ENCODE measurements at regions not wholly inside any gene's neighbourhood (a gene's known extent, or its start where the extent isn't known, plus 50 kb on each side); places are given as distances from the start of the nearest gene placed in this dataset.

DNA sequence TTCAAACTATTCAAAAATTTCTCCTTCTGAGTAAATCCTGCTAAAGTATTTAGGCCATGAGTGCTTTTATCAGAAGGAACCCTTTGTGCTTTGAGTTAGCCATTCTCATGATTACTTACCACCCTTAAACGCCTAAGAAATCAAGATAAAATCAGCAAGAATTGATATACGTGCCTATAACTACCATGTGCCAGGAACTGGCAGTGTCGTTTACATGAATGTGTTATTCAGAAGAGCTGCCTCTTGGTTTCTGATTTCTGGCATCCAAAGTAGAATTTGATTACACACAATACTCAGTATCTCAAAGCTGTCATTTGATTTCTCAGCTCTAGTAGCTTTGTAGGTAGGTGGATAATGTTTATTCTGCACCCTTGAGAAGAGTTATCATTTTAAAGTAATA lies 351.3 kb upstream of the CCDC54 start:
- no peak overlapping the region for H3K27ac ChIP-seq (ENCODE audit: low read length)
- ATAC-seq (replicated peaks in 1 of 4) (no peak), DNase-seq (no peak)
- no CpG with 5 or more reads among the region's 3 CpGs for WGBS (ENCODE audit: insufficient coverage)
- H3K4me3 ChIP-seq (ENCODE audit: control insufficient read depth in 1 of 2, extremely low read depth in 1 of 2, low read length in 1 of 2): no peak overlapping the region
- POLR2A ChIA-PET: no interaction called here
- Mint-ChIP-seq H3K36me3 (no peaks in the 10 kb centered on the region), H3K4me1 (no peaks in the 10 kb centered on the region), H3K4me3 (no peak overlapping the region), H3K27ac (no peak overlapping the region), H3K27me3 (peaks cover 0 to 2% of the 10 kb centered on the region in 2 donors), H3K9me3 (no peaks in the 10 kb centered on the region)
- H3K36me3 ChIP-seq (ENCODE audit: control insufficient read depth in 2 of 2, extremely low read depth in 1 of 2, insufficient read depth in 1 of 2, low read length in 1 of 2): no peaks in the 10 kb centered on the region
- no peaks in the 10 kb centered on the region for H3K27me3 ChIP-seq (replicated peaks in 1 of 2; ENCODE audit: control insufficient read depth in 2 of 2, extremely low read depth in 1 of 2, insufficient read depth in 2 of 2, low read length in 1 of 2)
- H3K9me3 ChIP-seq: no peaks in the 10 kb centered on the region
- H3K4me1 ChIP-seq (ENCODE audit: control insufficient read depth in 1 of 2, extremely low read depth in 1 of 2, insufficient read depth in 2 of 2, low read length in 2 of 2): no peaks in the 10 kb centered on the region
- CTCF ChIA-PET: no interaction called here

DNA sequence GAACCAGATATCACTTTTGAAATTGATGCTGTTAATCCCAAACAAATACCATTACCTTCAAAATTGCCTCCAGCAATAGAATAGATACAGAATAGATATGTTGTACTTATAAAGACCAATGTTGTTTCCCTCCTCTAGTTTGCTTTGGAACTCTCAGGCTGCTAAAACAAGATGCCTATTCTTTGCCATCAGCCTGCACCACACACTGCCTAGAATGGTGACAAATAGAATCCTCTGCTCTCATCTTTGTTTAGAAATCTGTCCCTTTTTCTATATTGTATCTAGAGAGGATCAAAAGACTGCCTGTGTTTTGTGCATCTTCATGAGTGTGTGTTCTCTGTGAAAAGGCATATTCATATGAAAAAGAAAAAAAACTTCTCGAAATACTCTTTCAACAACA lies 349.2 kb upstream of the CCDC54 start:
- H3K4me1 Mint-ChIP-seq: no peaks in the 10 kb centered on the region
- ATAC-seq (replicated peaks in 1 of 4): no peak
- ChIA-PET CTCF (no interaction called here), POLR2A (no interaction called here)
- no peak overlapping the region for H3K27ac ChIP-seq (ENCODE audit: low read length)
- no CpG with 5 or more reads among the region's 1 CpG for WGBS (ENCODE audit: insufficient coverage)
- no peak for DNase-seq
- H3K9me3 ChIP-seq: no peaks in the 10 kb centered on the region
- H3K4me3 ChIP-seq (ENCODE audit: control insufficient read depth in 1 of 2, extremely low read depth in 1 of 2, low read length in 1 of 2): no peak overlapping the region
- no peaks in the 10 kb centered on the region for H3K27me3 Mint-ChIP-seq
- no peaks in the 10 kb centered on the region for H3K27me3 ChIP-seq (replicated peaks in 1 of 2; ENCODE audit: control insufficient read depth in 2 of 2, extremely low read depth in 1 of 2, insufficient read depth in 2 of 2, low read length in 1 of 2)
- no peaks in the 10 kb centered on the region for H3K36me3 Mint-ChIP-seq
- no peaks in the 10 kb centered on the region for H3K36me3 ChIP-seq (ENCODE audit: control insufficient read depth in 2 of 2, extremely low read depth in 1 of 2, insufficient read depth in 1 of 2, low read length in 1 of 2)
- H3K27ac Mint-ChIP-seq: no peak overlapping the region
- H3K4me3 Mint-ChIP-seq: no peak overlapping the region
- no peaks in the 10 kb centered on the region for H3K4me1 ChIP-seq (ENCODE audit: control insufficient read depth in 1 of 2, extremely low read depth in 1 of 2, insufficient read depth in 2 of 2, low read length in 2 of 2)
- H3K9me3 Mint-ChIP-seq: peaks cover 0 to 4% (median 0%) of the 10 kb centered on the region in 3 donors

DNA sequence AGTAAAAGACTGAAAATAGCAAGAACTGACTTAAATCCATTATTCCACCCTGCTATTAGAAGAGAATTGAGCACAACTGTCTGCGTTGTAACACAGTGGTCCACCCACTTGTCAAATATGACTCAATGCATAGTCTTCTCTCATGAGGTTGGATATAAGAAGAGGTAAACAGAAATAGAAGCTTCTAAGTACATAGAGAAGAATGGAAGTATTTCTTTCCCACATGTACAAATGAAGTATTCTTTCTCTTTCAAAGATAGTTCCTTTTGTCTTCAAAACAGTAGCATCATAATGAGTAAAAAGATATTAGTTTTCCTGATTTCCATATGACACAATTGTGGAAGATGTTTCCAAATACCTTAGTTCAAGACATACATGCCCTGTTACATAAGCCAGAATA lies 348.6 kb upstream of the CCDC54 start:
- H3K9me3 Mint-ChIP-seq: peaks cover 0 to 4% (median 0%) of the 10 kb centered on the region in 3 donors

DNA sequence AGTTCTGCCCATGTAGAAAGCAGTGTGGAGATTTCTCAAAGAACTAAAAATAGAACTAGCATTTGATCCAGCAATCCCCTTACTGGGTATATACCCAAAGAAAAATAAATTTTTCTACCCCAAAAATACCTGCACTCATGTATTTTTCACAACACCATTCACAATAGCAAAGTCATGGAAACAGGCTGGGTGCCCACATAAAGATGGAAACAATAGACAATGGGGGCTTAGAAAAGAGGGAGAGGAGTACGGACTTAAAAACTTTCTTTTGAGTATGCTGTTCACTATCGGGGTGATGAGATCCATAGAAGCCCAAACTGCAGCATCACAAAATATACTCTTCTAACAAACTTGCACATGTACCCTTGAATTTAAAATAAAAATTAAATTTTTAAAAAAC lies 345.1 kb upstream of the CCDC54 start:
- H3K36me3 Mint-ChIP-seq: no peaks in the 10 kb centered on the region
- no peak overlapping the region for H3K27ac Mint-ChIP-seq
- H3K27ac ChIP-seq (ENCODE audit: low read length): no peak overlapping the region
- H3K9me3 Mint-ChIP-seq: peaks cover 10 to 12% (median 10%) of the 10 kb centered on the region in 3 donors
- no peaks in the 10 kb centered on the region for H3K4me1 Mint-ChIP-seq
- POLR2A ChIA-PET: no interaction called here
- no peaks in the 10 kb centered on the region for H3K4me1 ChIP-seq (ENCODE audit: control insufficient read depth in 1 of 2, extremely low read depth in 1 of 2, insufficient read depth in 2 of 2, low read length in 2 of 2)
- no peaks in the 10 kb centered on the region for H3K27me3 ChIP-seq (replicated peaks in 1 of 2; ENCODE audit: control insufficient read depth in 2 of 2, extremely low read depth in 1 of 2, insufficient read depth in 2 of 2, low read length in 1 of 2)
- no peaks in the 10 kb centered on the region for H3K9me3 ChIP-seq
- H3K4me3 ChIP-seq (ENCODE audit: control insufficient read depth in 1 of 2, extremely low read depth in 1 of 2, low read length in 1 of 2): no peak overlapping the region
- H3K36me3 ChIP-seq (ENCODE audit: control insufficient read depth in 2 of 2, extremely low read depth in 1 of 2, insufficient read depth in 1 of 2, low read length in 1 of 2): no peaks in the 10 kb centered on the region
- CTCF ChIA-PET: no interaction called here
- WGBS (ENCODE audit: insufficient coverage): no CpG with 5 or more reads among the region's 2 CpGs
- no peak overlapping the region for H3K4me3 Mint-ChIP-seq
- ATAC-seq (replicated peaks in 1 of 4) (no peak), DNase-seq (no peak)
- H3K27me3 Mint-ChIP-seq: no peaks in the 10 kb centered on the region

More for the DNA sequence above, 348.6 kb upstream of the CCDC54 start:
- Histone ChIP-seq H3K4me3 (ENCODE audit: control insufficient read depth in 1 of 2, extremely low read depth in 1 of 2, low read length in 1 of 2) (no peak overlapping the region), H3K4me1 (ENCODE audit: control insufficient read depth in 1 of 2, extremely low read depth in 1 of 2, insufficient read depth in 2 of 2, low read length in 2 of 2) (no peaks in the 10 kb centered on the region), H3K27me3 (replicated peaks in 1 of 2; ENCODE audit: control insufficient read depth in 2 of 2, extremely low read depth in 1 of 2, insufficient read depth in 2 of 2, low read length in 1 of 2) (no peaks in the 10 kb centered on the region), H3K36me3 (ENCODE audit: control insufficient read depth in 2 of 2, extremely low read depth in 1 of 2, insufficient read depth in 1 of 2, low read length in 1 of 2) (no peaks in the 10 kb centered on the region), H3K9me3 (no peaks in the 10 kb centered on the region), H3K27ac (ENCODE audit: low read length) (no peak overlapping the region)
- ChIA-PET POLR2A (no interaction called here), CTCF (no interaction called here)
- no peaks in the 10 kb centered on the region for H3K27me3 Mint-ChIP-seq
- no peaks in the 10 kb centered on the region for H3K36me3 Mint-ChIP-seq
- DNase-seq (no peak), ATAC-seq (replicated peaks in 1 of 4) (no peak)
- H3K4me1 Mint-ChIP-seq: no peaks in the 10 kb centered on the region
- no peak overlapping the region for H3K27ac Mint-ChIP-seq
- no CpG with 5 or more reads among the region's 1 CpG for WGBS (ENCODE audit: insufficient coverage)
- H3K4me3 Mint-ChIP-seq: no peak overlapping the region

DNA sequence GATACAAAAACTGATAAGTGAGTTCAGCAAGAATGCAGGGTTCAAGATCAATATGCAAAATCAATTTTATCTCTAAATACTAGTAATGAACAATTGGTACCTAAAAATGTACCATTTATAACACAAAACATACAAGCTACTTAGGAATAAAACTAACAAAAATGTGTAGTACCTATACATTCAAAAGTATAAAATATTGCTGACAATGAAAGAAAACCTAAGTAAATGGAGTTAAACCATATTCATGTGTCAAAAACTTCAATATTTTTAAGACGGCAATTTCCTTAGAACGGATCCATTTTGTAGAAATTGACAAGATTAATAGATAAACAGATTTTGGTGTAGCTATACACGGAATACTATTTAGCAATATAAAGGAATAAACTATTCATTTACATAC lies 343.1 kb upstream of the CCDC54 start:
- Mint-ChIP-seq H3K9me3 (peaks cover 12 to 24% (median 18%) of the 10 kb centered on the region in 3 donors), H3K27me3 (no peaks in the 10 kb centered on the region), H3K4me1 (no peaks in the 10 kb centered on the region), H3K27ac (no peak overlapping the region), H3K36me3 (no peaks in the 10 kb centered on the region), H3K4me3 (no peak overlapping the region)
- Histone ChIP-seq H3K36me3 (ENCODE audit: control insufficient read depth in 2 of 2, extremely low read depth in 1 of 2, insufficient read depth in 1 of 2, low read length in 1 of 2) (no peaks in the 10 kb centered on the region), H3K9me3 (no peaks in the 10 kb centered on the region), H3K4me3 (ENCODE audit: control insufficient read depth in 1 of 2, extremely low read depth in 1 of 2, low read length in 1 of 2) (no peak overlapping the region), H3K27me3 (replicated peaks in 1 of 2; ENCODE audit: control insufficient read depth in 2 of 2, extremely low read depth in 1 of 2, insufficient read depth in 2 of 2, low read length in 1 of 2) (no peaks in the 10 kb centered on the region), H3K27ac (ENCODE audit: low read length) (no peak overlapping the region), H3K4me1 (ENCODE audit: control insufficient read depth in 1 of 2, extremely low read depth in 1 of 2, insufficient read depth in 2 of 2, low read length in 2 of 2) (no peaks in the 10 kb centered on the region)
- ATAC-seq (replicated peaks in 1 of 4) (no peak), DNase-seq (no peak)
- CTCF ChIA-PET: no interaction called here
- POLR2A ChIA-PET: no interaction called here
- no CpG with 5 or more reads among the region's 3 CpGs for WGBS (ENCODE audit: insufficient coverage)

DNA sequence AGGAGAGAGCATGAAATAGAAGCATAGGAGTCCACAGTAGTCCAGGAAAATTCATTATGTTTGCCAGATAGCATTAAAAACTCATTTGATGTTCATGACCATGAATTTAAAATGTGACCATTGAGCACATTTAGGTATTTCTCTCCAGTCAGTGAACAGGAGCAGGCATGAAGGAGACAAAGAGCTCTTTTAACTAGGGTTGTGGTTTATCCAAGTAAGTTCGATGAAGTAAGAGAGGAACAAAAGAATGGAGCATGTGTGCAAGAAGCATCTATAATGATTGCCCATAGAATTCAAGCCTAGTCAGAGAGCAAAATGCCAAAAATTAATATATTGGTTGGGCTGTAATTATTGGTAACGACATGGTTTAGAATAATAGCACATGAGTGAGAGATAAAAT lies 342.1 kb upstream of the CCDC54 start:
- Histone ChIP-seq H3K4me3 (ENCODE audit: control insufficient read depth in 1 of 2, extremely low read depth in 1 of 2, low read length in 1 of 2) (no peak overlapping the region), H3K9me3 (no peaks in the 10 kb centered on the region), H3K27ac (ENCODE audit: low read length) (no peak overlapping the region), H3K27me3 (replicated peaks in 1 of 2; ENCODE audit: control insufficient read depth in 2 of 2, extremely low read depth in 1 of 2, insufficient read depth in 2 of 2, low read length in 1 of 2) (no peaks in the 10 kb centered on the region), H3K36me3 (ENCODE audit: control insufficient read depth in 2 of 2, extremely low read depth in 1 of 2, insufficient read depth in 1 of 2, low read length in 1 of 2) (no peaks in the 10 kb centered on the region), H3K4me1 (ENCODE audit: control insufficient read depth in 1 of 2, extremely low read depth in 1 of 2, insufficient read depth in 2 of 2, low read length in 2 of 2) (no peaks in the 10 kb centered on the region)
- Mint-ChIP-seq H3K9me3 (peaks cover 12 to 24% (median 18%) of the 10 kb centered on the region in 3 donors), H3K27me3 (no peaks in the 10 kb centered on the region), H3K36me3 (no peaks in the 10 kb centered on the region), H3K4me3 (no peak overlapping the region), H3K4me1 (no peaks in the 10 kb centered on the region), H3K27ac (no peak overlapping the region)
- CTCF ChIA-PET: no interaction called here
- 100% methylated on average over 1 of the region's 2 CpGs for WGBS (ENCODE audit: insufficient coverage)
- ATAC-seq (replicated peaks in 1 of 4) (no peak), DNase-seq (no peak)
- POLR2A ChIA-PET: no interaction called here

DNA sequence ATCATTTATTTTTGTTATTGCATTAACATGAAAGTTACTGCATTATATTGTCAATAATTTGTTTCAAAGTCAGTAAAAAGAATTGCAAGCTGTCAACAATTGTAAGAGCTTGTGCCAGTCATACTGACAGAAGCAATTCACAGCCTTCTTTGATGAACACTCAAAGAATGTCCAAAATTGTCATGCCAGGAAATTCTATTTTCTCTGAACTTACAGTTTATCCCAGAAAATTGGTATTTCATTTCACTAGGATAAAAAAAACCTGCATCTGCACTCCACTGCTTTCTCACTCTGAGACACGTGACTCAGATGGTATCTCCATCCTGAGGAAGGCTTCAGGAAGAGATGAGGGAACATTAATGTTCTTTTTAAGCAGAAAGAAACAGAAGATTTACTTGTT lies 332.6 kb upstream of the CCDC54 start:
- WGBS (ENCODE audit: insufficient coverage): no CpG with 5 or more reads among the region's 1 CpG
- Mint-ChIP-seq H3K4me3 (no peak overlapping the region), H3K4me1 (no peaks in the 10 kb centered on the region), H3K36me3 (no peaks in the 10 kb centered on the region), H3K27me3 (peaks cover 0 to 4% of the 10 kb centered on the region in 2 donors), H3K9me3 (peaks cover 0 to 6% (median 0%) of the 10 kb centered on the region in 3 donors), H3K27ac (no peak overlapping the region)
- Histone ChIP-seq H3K27me3 (replicated peaks in 1 of 2; ENCODE audit: control insufficient read depth in 2 of 2, extremely low read depth in 1 of 2, insufficient read depth in 2 of 2, low read length in 1 of 2) (no peaks in the 10 kb centered on the region), H3K27ac (ENCODE audit: low read length) (no peak overlapping the region), H3K4me3 (ENCODE audit: control insufficient read depth in 1 of 2, extremely low read depth in 1 of 2, low read length in 1 of 2) (no peak overlapping the region), H3K36me3 (ENCODE audit: control insufficient read depth in 2 of 2, extremely low read depth in 1 of 2, insufficient read depth in 1 of 2, low read length in 1 of 2) (no peaks in the 10 kb centered on the region), H3K9me3 (no peaks in the 10 kb centered on the region), H3K4me1 (ENCODE audit: control insufficient read depth in 1 of 2, extremely low read depth in 1 of 2, insufficient read depth in 2 of 2, low read length in 2 of 2) (no peaks in the 10 kb centered on the region)
- DNase-seq (no peak), ATAC-seq (replicated peaks in 1 of 4) (no peak)
- CTCF ChIA-PET: interaction anchor here in 1 of 2 donors (0.6 kb wide), 1 partner anchor 64 kb away, joined by 6 read pairs; no protein-coding TSS in a partner anchor
- POLR2A ChIA-PET: no interaction called here
